HepG2 (cell line): ENCODE measurements at regions not wholly inside any gene's neighbourhood (a gene's known extent, or its start where the extent isn't known, plus 50 kb on each side); places are given as distances from the start of the nearest gene placed in this dataset.

Experiments
- ATAC-seq: fragments of 200-7000 bp; cut with Tn5 transposase; 3 replicates; pipeline ENCODE4 v1.9.1; 2020; ENCODE audit warnings: mild to moderate bottlenecking, moderate library complexity
- BruUV-seq: library from RNA; stranded (reverse); fragments of 400-500 nt; replicated peaks from 2 replicates; lab custom pipeline; 2021; lab: Mats Ljungman, UMichigan
- CTCF ChIA-PET: fragments of 300-600 bp; formaldehyde crosslinking; extraction: SDS; loops from one replicate; lab custom pipeline; 2021; ENCODE audit warnings: low total read pairs, inconsistent platforms, low intra/inter-chr PET ratio; lab: Yijun Ruan, JAX
- POLR2A ChIA-PET: fragments of 350-600 bp; sonication (Branson Sonifier 250); formaldehyde crosslinking; loops from one replicate; lab custom pipeline; 2020; ENCODE audit warnings: antibody characterized with exemption, inconsistent platforms; lab: Yijun Ruan, JAX
- DNase-seq: peaks from one replicate; pipeline ENCODE4 v3.0.0-alpha.2; 2015; ENCODE audit warnings: low spot score
- FAIRE-seq: peaks from 3 replicates; lab custom pipeline; 2011; peaks lifted over from hg19 to GRCh38; lab: Jason Lieb, UNC
- H2AFZ ChIP-seq: one replicate; pipeline ENCODE4 v1.6.1; 2011; ENCODE audit warnings: low read length, inconsistent platforms
- H3K27ac ChIP-seq: fragments of 300-600 bp; 3 replicates; pipeline ENCODE4 v1.8.0; 2011; ENCODE audit warnings: mixed run types, mild to moderate bottlenecking, mixed read lengths, low read length, inconsistent platforms; ENCODE audit not compliant: insufficient read depth; ENCODE audit errors: extremely low read length
- H3K27me3 ChIP-seq, 2 experiments: fragments of 200-600 bp in 1 of 2; 2 replicates in 1 of 2; 3 replicates in 1 of 2; pipeline versions ENCODE4 v1.6.0 to v1.8.0; 2011; ENCODE audit warnings: low read length in 2 of 2, mild to moderate bottlenecking in 2 of 2, moderate library complexity in 2 of 2, inconsistent platforms in 1 of 2; ENCODE audit not compliant: insufficient read depth in 2 of 2, control insufficient read depth in 1 of 2
- H3K36me3 ChIP-seq, 2 experiments: fragments of 200-600 bp in 1 of 2; replicated peaks in 1 of 2; 2 replicates in 1 of 2; 3 replicates in 1 of 2; pipeline versions ENCODE4 v1.5.1 to v1.8.0; 2011; ENCODE audit warnings: low read length in 2 of 2, inconsistent platforms in 1 of 2; ENCODE audit not compliant: insufficient read depth in 2 of 2, control insufficient read depth in 1 of 2
- H3K4me1 ChIP-seq: 2 replicates; pipeline ENCODE4 v1.5.1; 2012; ENCODE audit warnings: low read length, inconsistent platforms; ENCODE audit not compliant: insufficient read depth
- H3K4me2 ChIP-seq: 2 replicates; pipeline ENCODE4 v1.6.0; 2011; ENCODE audit warnings: low read depth, low read length, inconsistent platforms
- H3K4me3 ChIP-seq, 3 experiments: fragments of 200-600 bp in 1 of 3; sonication (generic), shearing (Covaris generic) in 1 of 3; replicated peaks in 1 of 3; 2 replicates each; pipeline ENCODE4 v1.5.1; 2011 to 2016; ENCODE audit warnings: low read length in 3 of 3, inconsistent platforms in 2 of 3, low read depth in 2 of 3, mild to moderate bottlenecking in 2 of 3, control low read depth in 1 of 3, mixed read lengths in 1 of 3; ENCODE audit not compliant: insufficient read depth in 1 of 3
- H3K79me2 ChIP-seq: one replicate; pipeline ENCODE4 v1.6.1; 2011; ENCODE audit warnings: low read length, inconsistent platforms; ENCODE audit not compliant: insufficient read depth
- H3K9ac ChIP-seq: 2 replicates; pipeline ENCODE4 v1.6.0; 2011; ENCODE audit warnings: mild to moderate bottlenecking, low read depth, low read length, inconsistent platforms; ENCODE audit not compliant: insufficient read depth
- H3K9me3 ChIP-seq: 2 replicates; pipeline ENCODE4 v1.5.1; 2012; ENCODE audit warnings: mild to moderate bottlenecking, low read length
- H4K20me1 ChIP-seq: 2 replicates; pipeline ENCODE4 v1.6.0; 2011; ENCODE audit warnings: inconsistent platforms, mild to moderate bottlenecking, low read length, moderate library complexity; ENCODE audit not compliant: insufficient read depth
- AKAP8 ChIP-seq: sonication (generic); formaldehyde crosslinking; IDR thresholded peaks from 2 replicates; pipeline ENCODE4 v1.5.1; 2020; ENCODE audit warnings: mild to moderate bottlenecking, missing genetic modification reagents
- GATAD2A ChIP-seq: IDR thresholded peaks from 2 replicates; pipeline ENCODE4 v1.6.1; 2016
- JUND ChIP-seq: sonication (generic); formaldehyde crosslinking; IDR thresholded peaks from 2 replicates; pipeline ENCODE4 v1.8.0; 2022; ENCODE audit warnings: mild to moderate bottlenecking, missing genetic modification reagents
- MED1 ChIP-seq: sonication (generic); formaldehyde crosslinking; IDR thresholded peaks from 2 replicates; pipeline ENCODE4 v1.4.0; 2020; ENCODE audit warnings: missing genetic modification reagents
- NFRKB ChIP-seq: fragments of 450-650 bp; IDR thresholded peaks from 2 replicates; pipeline ENCODE4 v1.6.1; 2017
- RFX3 ChIP-seq: IDR thresholded peaks from 2 replicates; pipeline ENCODE4 v1.6.1; 2016; ENCODE audit warnings: missing biosample characterization, missing genetic modification reagents
- SMAD1 ChIP-seq: sonication (generic); formaldehyde crosslinking; IDR thresholded peaks from 2 replicates; pipeline ENCODE4 v1.4.0; 2020; ENCODE audit warnings: missing genetic modification reagents, low read depth, mild to moderate bottlenecking, borderline replicate concordance
- ZKSCAN1 ChIP-seq: fragments of 150-350 bp; IDR thresholded peaks from 2 replicates; pipeline ENCODE4 v1.6.1; 2014; ENCODE audit warnings: low read length
- ZNF577 ChIP-seq: sonication (generic); formaldehyde crosslinking; IDR thresholded peaks from 2 replicates; pipeline ENCODE4 v1.4.0; 2020; ENCODE audit warnings: mild to moderate bottlenecking, low read depth, missing genetic modification reagents, borderline replicate concordance
- ZNF724P ChIP-seq: sonication (generic); formaldehyde crosslinking; IDR thresholded peaks from 2 replicates; pipeline ENCODE4 v1.8.0; 2022; ENCODE audit warnings: missing genetic modification reagents, borderline replicate concordance
- ZNF766 ChIP-seq: sonication (generic); formaldehyde crosslinking; IDR thresholded peaks from 2 replicates; pipeline ENCODE4 v1.5.0; 2020; ENCODE audit warnings: missing genetic modification reagents, borderline replicate concordance
- ZNF773 ChIP-seq: sonication (generic); formaldehyde crosslinking; IDR thresholded peaks from 2 replicates; pipeline ENCODE4 v1.4.0; 2020; ENCODE audit warnings: missing genetic modification reagents, borderline replicate concordance
- ZNF891 ChIP-seq: sonication (generic); formaldehyde crosslinking; IDR thresholded peaks from 2 replicates; pipeline ENCODE4 v1.5.0; 2020; ENCODE audit warnings: mild to moderate bottlenecking, missing genetic modification reagents
- ZSCAN12 ChIP-seq: sonication (generic); formaldehyde crosslinking; IDR thresholded peaks from 2 replicates; pipeline ENCODE4 v1.9.0; 2021; ENCODE audit warnings: mild to moderate bottlenecking, missing genetic modification reagents
- ZSCAN29 ChIP-seq: sonication (generic); formaldehyde crosslinking; conservative IDR thresholded peaks from 2 replicates; pipeline ENCODE4 v1.4.0; 2020; ENCODE audit warnings: mild to moderate bottlenecking, missing genetic modification reagents
- WGBS: methylation state at CpG from one replicate; pipeline ENCODE4 v1.1.6; 2017; ENCODE audit warnings: low lambda C conversion rate; 5-methylcytosine and 5-hydroxymethylcytosine counted together
- in situ Hi-C: cut with HindIII; loops from 2 replicates; pipeline ENCODE4 v1.10.0; 2017; ENCODE audit warnings: low pct_unique_long_range_greater_than_20kb; ENCODE audit not compliant: extremely low pct_ligation_motif_present
- intact Hi-C: fragments of 100-400 bp; cut with micrococcal nuclease; formaldehyde crosslinking; loops from one replicate; pipeline ENCODE4 v1.10.0; 2022; ENCODE audit not compliant: unreplicated experiment
- TF ChIP-seq, protein P1 (sequence below): sonication (generic); formaldehyde crosslinking; IDR thresholded peaks from 2 replicates; pipeline ENCODE4 v1.8.1; 2023; ENCODE audit warnings: mild to moderate bottlenecking, missing genetic modification reagents, borderline replicate concordance
- TF ChIP-seq, protein P2 (sequence below): sonication (generic); formaldehyde crosslinking; IDR thresholded peaks from 2 replicates; pipeline ENCODE4 v1.8.1; 2023; ENCODE audit warnings: mild to moderate bottlenecking, missing genetic modification reagents

DNA sequence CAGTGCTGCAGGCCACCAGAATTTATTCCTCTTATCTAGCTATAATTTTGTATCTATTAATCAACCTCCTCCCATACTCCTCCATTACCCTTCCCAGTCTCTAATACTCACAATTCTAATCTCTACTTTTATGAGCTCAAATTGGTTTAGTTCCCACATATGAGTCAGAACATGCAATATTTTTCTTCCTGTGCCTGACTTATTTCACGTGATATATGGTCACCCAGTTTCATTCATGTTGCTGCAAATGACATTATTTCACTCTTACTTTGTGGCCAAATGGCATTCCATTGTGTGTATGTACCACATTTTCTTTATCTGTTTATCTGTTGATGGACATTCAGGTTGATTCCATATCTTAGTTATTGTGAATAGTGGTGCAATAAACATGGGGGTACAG lies 483.5 kb downstream of the ACTRT1 start:
- intact Hi-C loops (no loop called here), in situ Hi-C loops (no loop called here)
- 0% methylated on average over 1 of the region's 1 CpG for WGBS
- DNase-seq, result no peak
- ChIA-PET CTCF (no interaction called here), POLR2A (no interaction called here)
- H3K27me3 ChIP-seq, result no peaks in the 10 kb centered on the region
- no peaks in the 10 kb centered on the region for H3K79me2 ChIP-seq
- H3K9ac ChIP-seq, result no peak overlapping the region
- no TSS peak for BruUV-seq
- no peaks in the 10 kb centered on the region; the same call in 1 of the 2 replicates for H3K9me3 ChIP-seq
- no peak overlapping the region for H3K4me2 ChIP-seq
- H4K20me1 ChIP-seq, result no peaks in the 10 kb centered on the region
- no peak overlapping the region for H3K4me3 ChIP-seq
- no peak for FAIRE-seq
- H3K36me3 ChIP-seq, result no peaks in the 10 kb centered on the region
- H3K4me1 ChIP-seq, result no peaks in the 10 kb centered on the region
- no peak for ATAC-seq
- TF ChIP-seq SMAD1 (CRISPR knock-in tag) (no peak), ZNF766 (CRISPR knock-in tag) (no peak), ZNF773 (no peak), ZSCAN29 (no peak), GATAD2A (CRISPR knock-in tag) (no peak), NFRKB (no peak), ZSCAN12 (no peak), AKAP8 (CRISPR knock-in tag) (no peak), ZNF891 (CRISPR knock-in tag) (no peak), ZNF577 (CRISPR knock-in tag) (no peak), MED1 (no peak), RFX3 (CRISPR knock-in tag) (no peak), JUND (CRISPR knock-in tag) (no peak), ZNF724P (no peak), ZKSCAN1 (no peak)
- TF ChIP-seq, protein P1, sequence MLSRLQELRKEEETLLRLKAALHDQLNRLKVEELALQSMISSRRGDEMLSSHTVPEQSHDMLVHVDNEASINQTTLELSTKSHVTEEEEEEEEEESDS (CRISPR knock-in tag), result no peak
- TF ChIP-seq, protein P2, sequence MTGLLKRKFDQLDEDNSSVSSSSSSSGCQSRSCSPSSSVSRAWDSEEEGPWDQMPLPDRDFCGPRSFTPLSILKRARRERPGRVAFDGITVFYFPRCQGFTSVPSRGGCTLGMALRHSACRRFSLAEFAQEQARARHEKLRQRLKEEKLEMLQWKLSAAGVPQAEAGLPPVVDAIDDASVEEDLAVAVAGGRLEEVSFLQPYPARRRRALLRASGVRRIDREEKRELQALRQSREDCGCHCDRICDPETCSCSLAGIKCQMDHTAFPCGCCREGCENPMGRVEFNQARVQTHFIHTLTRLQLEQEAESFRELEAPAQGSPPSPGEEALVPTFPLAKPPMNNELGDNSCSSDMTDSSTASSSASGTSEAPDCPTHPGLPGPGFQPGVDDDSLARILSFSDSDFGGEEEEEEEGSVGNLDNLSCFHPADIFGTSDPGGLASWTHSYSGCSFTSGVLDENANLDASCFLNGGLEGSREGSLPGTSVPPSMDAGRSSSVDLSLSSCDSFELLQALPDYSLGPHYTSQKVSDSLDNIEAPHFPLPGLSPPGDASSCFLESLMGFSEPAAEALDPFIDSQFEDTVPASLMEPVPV (CRISPR knock-in tag), result no peak
- H2AFZ ChIP-seq, result no peak overlapping the region
- no peak overlapping the region for H3K27ac ChIP-seq
